Gastroesophageal sphincter (tissue), 4 donors: ENCODE measurements at regions not wholly inside any gene's neighbourhood (a gene's known extent, or its start where the extent isn't known, plus 50 kb on each side); places are given as distances from the start of the nearest gene placed in this dataset.
"Not testable (repeated sequence)": the region's sequence is repeated elsewhere in the genome, so short reads cannot be mapped to it uniquely, and the experiment has no call there.

Experiments used
- ATAC-seq: fragments of 150-250 bp; one replicate; pipeline ENCODE4 v1.9.1; 2016; ENCODE audit warnings: mild to moderate bottlenecking, moderate library complexity
- H3K27ac ChIP-seq, 4 donors: fragments of 200-600 bp; sonication (generic) in 3 of 4; 1 replicate in 3 of 4; 2 replicates in 1 of 4; pipeline ENCODE4 v1.5.1; 2016 to 2019
- H3K27me3 ChIP-seq: fragments of 200-600 bp; sonication (generic); one replicate; pipeline ENCODE4 v1.5.1; 2019
- H3K36me3 ChIP-seq, 2 donors: fragments of 200-600 bp; sonication (generic); one replicate each; pipeline ENCODE4 v1.5.1; 2019; ENCODE audit warnings: control low read depth in 1 of 2
- H3K4me1 ChIP-seq, 3 donors: fragments of 200-600 bp; sonication (generic); 1 replicate in 2 of 3; 2 replicates in 1 of 3; pipeline ENCODE4 v1.5.1; 2016 to 2019; ENCODE audit warnings: control low read depth in 2 of 3
- H3K4me3 ChIP-seq, 2 donors: fragments of 200-600 bp; sonication (generic); one replicate each; pipeline ENCODE4 v1.5.1; 2019; ENCODE audit warnings: mild to moderate bottlenecking in 1 of 2, moderate library complexity in 1 of 2
- H3K9me3 ChIP-seq, 3 donors: fragments of 200-600 bp; sonication (generic); one replicate each; pipeline ENCODE4 v1.5.1; 2017 to 2019; ENCODE audit warnings: control low read depth in 2 of 3
- EP300 ChIP-seq: sonication (generic); formaldehyde crosslinking; IDR thresholded peaks from one replicate; pipeline ENCODE4 v1.6.1; 2017; ENCODE audit warnings: antibody characterized with exemption, mild to moderate bottlenecking
- POLR2A ChIP-seq, 2 donors: fragments of 450-650 bp; IDR thresholded peaks; one replicate each; pipeline ENCODE4 v1.6.1; 2017; ENCODE audit warnings: antibody characterized with exemption in 2 of 2, mild to moderate bottlenecking in 2 of 2, moderate library complexity in 1 of 2
- POLR2AphosphoS5 ChIP-seq: sonication (generic); formaldehyde crosslinking; IDR thresholded peaks from one replicate; pipeline ENCODE4 v1.6.1; 2017; ENCODE audit warnings: antibody characterized with exemption
- WGBS, 2 donors: methylation state at CpG; one replicate each; pipeline ENCODE4 v1.1.5; 2018; ENCODE audit warnings: low coverage in 1 of 2; 5-methylcytosine and 5-hydroxymethylcytosine counted together
- TF ChIP-seq, protein P1 (sequence below), 4 experiments: fragments of 200-600 bp in 2 of 4; fragments of 450-650 bp in 2 of 4; sonication (generic) in 1 of 4; IDR thresholded peaks; one replicate each; pipeline ENCODE4 v1.5.1; 2017 to 2019; ENCODE audit warnings: antibody characterized with exemption in 4 of 4, mild to moderate bottlenecking in 2 of 4, moderate library complexity in 2 of 4

DNA sequence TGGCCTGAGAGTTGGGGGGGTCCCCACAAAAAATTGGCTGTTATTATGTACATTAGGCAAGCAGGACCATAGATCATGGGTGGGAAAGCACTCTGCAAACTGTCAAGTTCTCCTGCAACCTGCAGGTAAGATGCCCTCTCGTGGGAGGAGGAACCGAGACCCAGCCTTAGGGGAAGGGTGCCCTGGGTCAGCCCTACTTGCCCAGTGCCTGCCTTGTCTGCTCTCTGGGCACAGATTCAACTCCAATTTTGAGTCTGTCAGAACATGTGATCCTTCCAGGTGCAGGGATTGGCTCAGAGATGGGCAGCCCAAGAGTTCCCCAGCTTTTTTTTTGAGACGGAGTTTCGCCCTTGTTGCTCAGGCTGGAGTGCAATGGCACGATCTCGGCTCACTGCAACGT lies 99.2 kb downstream of the PLXNA1 start:
- Histone ChIP-seq H3K36me3 (no peaks in the 10 kb centered on the region), H3K4me3 (no peak overlapping the region), H3K27me3 (peaks cover 9% of the 10 kb centered on the region), H3K4me1 (no peaks in the 10 kb centered on the region), H3K27ac (no peak overlapping the region), H3K9me3 (no peaks in the 10 kb centered on the region)
- 88% methylated on average over 5 of the region's 7 CpGs; no CpG with 5 or more reads in 1 of the 2 donors for WGBS, 2 donors
- no peak for TF ChIP-seq POLR2AphosphoS5
- TF ChIP-seq POLR2A (IDR thresholded peaks at IDR 0.05): no peak
- TF ChIP-seq EP300: no peak
- TF ChIP-seq, protein P1, sequence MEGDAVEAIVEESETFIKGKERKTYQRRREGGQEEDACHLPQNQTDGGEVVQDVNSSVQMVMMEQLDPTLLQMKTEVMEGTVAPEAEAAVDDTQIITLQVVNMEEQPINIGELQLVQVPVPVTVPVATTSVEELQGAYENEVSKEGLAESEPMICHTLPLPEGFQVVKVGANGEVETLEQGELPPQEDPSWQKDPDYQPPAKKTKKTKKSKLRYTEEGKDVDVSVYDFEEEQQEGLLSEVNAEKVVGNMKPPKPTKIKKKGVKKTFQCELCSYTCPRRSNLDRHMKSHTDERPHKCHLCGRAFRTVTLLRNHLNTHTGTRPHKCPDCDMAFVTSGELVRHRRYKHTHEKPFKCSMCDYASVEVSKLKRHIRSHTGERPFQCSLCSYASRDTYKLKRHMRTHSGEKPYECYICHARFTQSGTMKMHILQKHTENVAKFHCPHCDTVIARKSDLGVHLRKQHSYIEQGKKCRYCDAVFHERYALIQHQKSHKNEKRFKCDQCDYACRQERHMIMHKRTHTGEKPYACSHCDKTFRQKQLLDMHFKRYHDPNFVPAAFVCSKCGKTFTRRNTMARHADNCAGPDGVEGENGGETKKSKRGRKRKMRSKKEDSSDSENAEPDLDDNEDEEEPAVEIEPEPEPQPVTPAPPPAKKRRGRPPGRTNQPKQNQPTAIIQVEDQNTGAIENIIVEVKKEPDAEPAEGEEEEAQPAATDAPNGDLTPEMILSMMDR (IDR thresholded peaks at IDR 0.05): no peak
- no peak for ATAC-seq

DNA sequence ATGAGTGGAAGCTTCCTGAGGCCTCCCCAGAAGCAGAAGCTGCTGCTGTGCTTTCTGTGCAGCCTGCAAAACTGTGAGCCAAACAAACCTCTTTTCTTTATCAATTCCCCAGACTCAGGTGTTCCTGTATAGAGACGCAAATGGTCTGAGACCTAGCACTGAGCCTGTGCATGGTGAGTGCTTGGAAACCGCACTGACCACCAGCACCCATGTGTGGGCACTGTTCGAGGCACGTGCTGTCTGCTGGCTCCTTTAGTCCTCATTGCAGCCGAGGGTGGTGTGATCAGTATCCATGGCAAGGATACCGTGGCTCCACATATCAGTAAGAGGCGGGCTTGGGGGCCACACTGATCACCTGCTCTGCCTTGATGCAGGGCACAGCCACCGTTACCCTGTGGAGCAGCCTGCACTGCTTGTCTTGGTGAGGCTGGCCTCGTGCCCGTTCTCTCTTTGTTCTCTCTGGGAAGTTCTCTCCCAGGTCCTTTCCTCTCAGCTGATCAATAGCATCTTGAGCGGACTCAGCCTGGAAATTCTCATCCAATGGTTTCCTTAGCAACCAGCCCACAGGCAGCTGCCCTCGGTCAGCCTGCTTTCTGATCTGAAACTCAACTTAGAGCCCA lies 101.0 kb downstream of the PLXNA1 start:
- Histone ChIP-seq H3K9me3 (no peaks in the 10 kb centered on the region), H3K27ac (no peak overlapping the region), H3K36me3 (no peaks in the 10 kb centered on the region), H3K4me3 (no peak overlapping the region), H3K4me1 (peaks cover 0 to under 1% (median 0%) of the 10 kb centered on the region in 3 donors), H3K27me3 (peaks cover 15% of the 10 kb centered on the region)
- 58 to 81% methylated on average over 5 to 8 of the region's 12 CpGs for WGBS, 2 donors
- ATAC-seq: no peak
- TF ChIP-seq POLR2A (IDR thresholded peaks at IDR 0.05) (no peak), EP300 (no peak), POLR2AphosphoS5 (no peak)
- TF ChIP-seq, protein P1 (IDR thresholded peaks at IDR 0.05): no peak

DNA sequence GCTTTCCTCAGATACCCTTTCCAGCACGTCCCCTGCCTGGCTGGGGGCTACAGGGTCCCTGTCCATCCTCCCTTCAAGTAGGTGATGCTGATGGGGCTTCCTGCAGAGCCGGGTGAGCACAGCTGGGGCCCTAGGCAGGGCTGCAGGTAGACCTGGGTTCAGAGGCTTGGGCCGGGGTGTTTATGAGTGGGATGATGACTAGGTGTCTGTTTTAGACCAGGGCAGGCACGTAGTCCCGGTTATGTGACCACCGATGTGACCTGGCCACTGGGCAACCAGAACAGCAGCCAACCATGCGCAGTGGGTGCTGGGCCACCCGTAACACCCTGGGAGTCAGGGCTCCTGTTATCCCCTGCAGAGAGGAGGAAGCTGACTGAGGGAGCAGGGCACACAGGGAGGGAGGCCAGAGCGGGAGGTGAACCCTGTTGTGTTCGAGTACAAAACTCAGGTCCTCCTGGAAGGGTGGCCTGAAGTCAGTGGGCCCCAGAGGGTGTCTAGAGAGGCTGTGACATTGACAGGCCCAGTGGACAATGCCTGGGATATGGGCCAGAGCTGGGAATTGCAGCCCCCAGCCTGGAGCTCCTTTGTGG lies 101.6 kb downstream of the PLXNA1 start:
- ATAC-seq: no peak
- H3K4me1 ChIP-seq: peaks cover 0 to 5% (median 0%) of the 10 kb centered on the region in 3 donors
- no peak overlapping the region for H3K4me3 ChIP-seq
- H3K36me3 ChIP-seq: no peaks in the 10 kb centered on the region
- no peaks in the 10 kb centered on the region for H3K9me3 ChIP-seq
- TF ChIP-seq POLR2A (IDR thresholded peaks at IDR 0.05): no peak
- TF ChIP-seq, protein P1 (IDR thresholded peaks at IDR 0.05): no peak
- no peak for TF ChIP-seq POLR2AphosphoS5
- TF ChIP-seq EP300: no peak
- H3K27ac ChIP-seq: no peak overlapping the region
- no CpG with 5 or more reads among the region's 10 CpGs for WGBS, 2 donors
- peaks cover 15% of the 10 kb centered on the region for H3K27me3 ChIP-seq

DNA sequence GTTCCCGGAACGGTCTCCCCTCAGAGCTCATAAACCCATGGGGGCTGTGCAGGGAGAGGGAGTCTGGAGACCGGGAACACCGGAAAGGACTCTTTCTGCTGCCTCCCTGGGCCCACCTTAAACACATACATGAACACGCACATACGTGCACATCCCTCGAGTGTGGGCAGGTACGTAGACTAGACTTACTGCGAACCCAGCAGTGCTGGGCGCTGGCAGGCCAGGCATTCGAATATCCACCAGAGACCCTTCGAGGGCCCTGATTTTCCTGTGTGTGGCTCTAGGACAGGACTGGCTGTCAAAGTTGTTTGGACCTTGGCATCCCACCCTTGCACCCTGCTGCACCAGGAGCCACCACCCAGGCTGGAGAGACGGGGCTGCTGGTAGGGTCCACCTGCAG lies 102.7 kb downstream of the PLXNA1 start:
- H3K27ac ChIP-seq: no peak overlapping the region
- ATAC-seq: no peak
- no peak for TF ChIP-seq EP300
- TF ChIP-seq, protein P1 (IDR thresholded peaks at IDR 0.05): no peak
- TF ChIP-seq POLR2AphosphoS5: no peak
- TF ChIP-seq POLR2A (IDR thresholded peaks at IDR 0.05): no peak
- no peak overlapping the region for H3K4me3 ChIP-seq
- peaks cover 0 to 5% (median 0%) of the 10 kb centered on the region in 3 donors for H3K4me1 ChIP-seq
- WGBS, 2 donors: 53% methylated on average over 3 of the region's 13 CpGs; no CpG with 5 or more reads in 1 of the 2 donors
- H3K9me3 ChIP-seq: no peaks in the 10 kb centered on the region
- no peaks in the 10 kb centered on the region for H3K36me3 ChIP-seq
- H3K27me3 ChIP-seq: peaks cover 22% of the 10 kb centered on the region

DNA sequence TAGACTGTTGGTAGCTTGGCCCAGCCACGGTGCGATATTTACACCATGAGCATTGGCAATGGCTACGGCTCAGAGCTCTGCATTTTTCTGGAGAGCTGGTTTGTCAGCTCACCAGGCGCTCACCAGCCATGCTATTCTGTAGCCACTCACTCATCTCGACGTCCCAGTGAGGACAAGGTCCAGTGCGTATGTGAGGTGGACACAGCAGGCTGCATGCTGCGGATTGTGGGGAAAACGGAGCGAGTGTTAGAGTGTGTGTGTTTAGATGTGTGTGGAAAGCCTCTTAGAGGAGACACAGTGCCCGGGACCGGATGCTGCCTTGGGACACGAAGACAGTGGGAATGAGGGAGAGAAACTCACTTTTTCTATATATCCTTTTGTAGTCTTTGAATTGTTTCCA lies 103.7 kb downstream of the PLXNA1 start:
- not testable (repeated sequence) for H3K4me1 ChIP-seq, H3K4me3 ChIP-seq, H3K36me3 ChIP-seq, ATAC-seq, H3K9me3 ChIP-seq, H3K27ac ChIP-seq
- 90 to 100% methylated on average over 2 to 13 of the region's 13 CpGs for WGBS, 2 donors
- H3K27me3 ChIP-seq: peaks cover 26% of the 10 kb centered on the region
